ENCODE measurements at regions not wholly inside any gene's neighbourhood (a gene's known extent, or its start where the extent isn't known, plus 50 kb on each side); places are given as distances from the start of the nearest gene placed in this dataset.
"Not testable (repeated sequence)": the region's sequence is repeated elsewhere in the genome, so short reads cannot be mapped to it uniquely, and the experiment has no call there.

DNA sequence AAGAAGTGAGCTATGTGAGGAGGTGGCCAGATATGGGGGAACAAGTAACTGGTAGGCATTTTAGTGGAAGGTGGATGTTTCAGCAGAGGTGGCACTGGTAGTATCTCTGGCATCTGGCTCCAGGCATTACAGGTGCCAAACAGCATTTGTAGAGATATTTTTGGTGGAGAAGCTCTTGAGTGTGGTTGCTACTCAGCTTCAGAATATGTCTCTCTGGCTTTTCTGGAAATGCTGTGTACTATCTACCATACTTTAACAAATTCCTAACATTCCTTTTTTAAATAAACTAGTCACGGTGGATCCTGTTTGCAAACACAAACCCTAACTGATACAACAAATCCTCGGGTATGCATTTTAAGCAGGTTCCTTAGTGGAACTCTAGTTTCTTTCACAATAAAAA, 128.0 kb downstream of the BARX2 start:
- DNase-seq (ENCODE audit: low read depth), result no peak

DNA sequence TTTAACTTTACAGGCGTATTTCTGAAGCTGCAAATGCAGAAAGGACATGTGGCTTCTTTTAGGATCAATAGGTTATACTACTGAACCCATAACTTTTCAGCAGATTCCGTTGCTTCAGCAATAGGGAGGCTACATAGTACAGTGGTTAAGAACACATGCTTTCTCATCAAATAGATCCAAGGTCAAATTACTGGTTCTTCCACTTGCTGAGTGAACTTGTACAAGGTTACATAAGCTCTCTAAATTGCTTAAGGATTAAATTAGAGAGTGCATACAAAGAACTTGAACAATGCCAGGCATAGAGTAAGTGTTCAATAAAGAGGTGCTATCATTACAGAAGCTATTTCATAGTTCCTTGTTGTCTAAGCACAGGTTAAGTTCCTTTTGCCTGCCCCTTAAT, 129.6 kb downstream of the BARX2 start:
- DNase-seq (ENCODE audit: low read depth), result no peak

DNA sequence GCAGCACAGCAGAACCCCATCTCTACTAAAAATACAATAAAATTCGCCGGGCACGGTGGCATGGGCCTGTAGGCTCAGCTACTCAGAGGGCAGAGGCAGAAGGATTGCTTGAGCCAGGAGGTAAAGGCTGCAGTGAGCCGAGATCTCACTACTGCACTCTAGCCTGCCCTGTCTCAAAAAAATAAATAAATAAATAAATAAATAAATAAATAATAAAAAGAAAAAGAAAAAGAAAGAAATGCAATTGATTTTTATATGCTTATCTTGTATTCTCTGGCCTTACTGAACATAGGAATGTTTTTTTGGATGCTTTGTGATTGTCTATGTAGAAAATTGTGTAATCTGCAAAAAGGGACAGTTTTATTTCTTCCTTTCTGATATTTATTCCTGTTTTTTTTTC, 132.5 kb downstream of the BARX2 start:
- DNase-seq (ENCODE audit: low read depth), result no peak

DNA sequence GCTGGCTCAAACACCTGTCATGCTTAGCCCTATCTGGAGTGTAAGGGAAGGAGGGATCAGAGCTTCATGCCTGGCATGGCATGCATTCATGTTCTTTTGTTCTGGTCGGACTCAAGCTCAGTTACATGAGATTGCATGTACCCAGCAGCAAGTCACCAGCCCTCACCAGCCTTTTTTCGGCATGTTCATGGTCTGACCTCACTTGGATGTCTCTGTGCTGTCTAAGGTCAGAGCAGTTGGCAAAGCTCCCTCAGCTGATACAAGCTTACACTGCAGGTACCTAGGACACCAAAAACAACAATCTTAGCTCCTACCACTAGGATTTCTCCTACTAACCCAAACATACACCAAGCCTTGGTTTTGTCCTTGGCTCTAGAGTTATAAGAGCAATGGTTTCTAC, 152.6 kb downstream of the BARX2 start:
- no peak for DNase-seq (ENCODE audit: low read depth)

DNA sequence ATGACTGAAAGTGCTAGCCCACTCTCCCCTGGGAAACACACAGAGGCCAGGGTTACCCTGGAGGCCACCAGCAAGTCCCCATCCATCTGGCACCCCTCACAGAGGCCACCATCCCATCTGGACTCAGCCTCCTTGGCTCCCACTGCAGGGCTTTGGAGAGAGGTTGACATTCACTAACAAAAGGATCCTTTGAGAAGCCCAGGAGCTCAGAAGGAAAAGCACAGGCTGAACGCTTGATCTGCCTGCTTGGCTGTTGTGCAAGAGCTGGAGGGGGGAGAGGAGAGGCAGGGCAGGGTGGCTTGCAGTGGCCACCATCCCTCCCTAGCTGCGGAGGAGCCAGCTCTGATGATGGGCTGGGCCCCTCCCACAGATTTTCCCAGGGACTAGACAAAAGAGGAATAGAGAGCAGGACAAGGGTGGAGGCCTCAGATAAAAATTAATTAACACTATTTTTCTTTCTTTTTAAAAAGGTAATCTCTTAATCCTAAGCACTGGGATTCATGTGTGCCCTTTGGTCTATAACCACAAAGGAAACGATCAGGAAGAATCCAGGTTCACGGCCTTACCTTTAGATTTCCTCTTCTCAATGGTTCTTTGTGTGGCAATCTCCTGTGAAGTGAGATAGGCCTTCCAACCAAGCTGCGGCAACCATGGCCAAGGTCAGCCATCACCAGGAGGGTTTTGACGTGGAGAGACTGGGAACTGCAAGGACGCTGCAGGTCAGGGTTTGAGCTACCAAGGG, 154.7 kb downstream of the BARX2 start:
- no peak for DNase-seq (ENCODE audit: low read depth)

DNA sequence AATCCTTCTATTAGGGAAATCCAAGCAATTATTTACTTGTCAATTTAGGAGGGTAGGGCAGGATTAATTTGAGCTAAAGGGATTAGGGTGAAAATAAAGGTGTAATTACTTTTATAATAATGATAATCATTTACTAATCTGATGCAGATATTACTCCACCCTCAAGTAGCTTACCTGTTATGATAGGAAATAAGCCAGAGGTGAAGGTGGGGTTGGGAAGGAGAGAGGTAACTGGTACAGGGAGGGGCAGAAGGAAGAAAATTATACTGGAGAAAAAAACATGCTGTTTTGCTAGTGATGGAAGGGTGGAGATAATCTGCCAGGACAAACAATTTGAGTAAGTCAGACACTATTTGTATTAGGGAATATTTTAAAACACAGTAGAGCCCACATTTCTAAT, 157.7 kb downstream of the BARX2 start:
- no peak for DNase-seq (ENCODE audit: low read depth)

DNA sequence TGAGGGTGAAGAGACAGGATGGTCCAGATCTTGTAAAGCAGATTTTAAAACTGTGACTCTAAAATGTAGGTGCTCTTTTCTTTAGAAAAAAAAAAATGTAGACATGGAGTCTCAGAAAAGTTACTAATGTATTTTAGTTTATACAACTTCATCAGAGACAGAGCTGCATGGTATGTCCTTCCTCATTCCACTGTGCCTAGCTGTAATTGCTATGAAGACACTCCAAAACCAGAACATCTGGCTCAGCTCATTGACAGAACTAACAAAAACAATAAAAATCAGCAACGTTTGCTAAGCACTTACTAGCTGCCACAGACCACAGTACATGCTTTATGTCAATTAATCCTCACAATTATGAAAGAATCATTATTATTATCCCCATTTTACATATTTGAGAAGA, 160.7 kb downstream of the BARX2 start:
- DNase-seq (ENCODE audit: low read depth), result no peak

DNA sequence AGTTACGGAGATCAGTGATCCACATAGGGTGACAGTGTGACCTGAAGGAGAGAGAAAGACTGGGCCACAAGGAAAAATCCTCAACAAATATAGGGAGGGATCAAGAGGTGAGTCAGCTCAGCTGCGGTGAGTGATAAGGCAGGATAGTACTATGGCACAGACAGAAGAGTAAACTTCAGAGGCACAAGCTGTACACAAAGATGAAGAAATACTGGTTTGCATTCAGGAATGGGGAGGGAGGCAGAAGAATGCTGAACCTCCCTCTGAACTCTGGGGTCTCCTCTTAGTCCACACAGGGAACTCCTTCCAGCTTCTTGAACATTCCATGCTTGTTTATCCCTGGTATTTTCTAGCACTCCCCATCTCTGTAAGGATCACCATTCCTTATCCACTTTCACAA, 162.7 kb downstream of the BARX2 start:
- no peak for DNase-seq (ENCODE audit: low read depth)

DNA sequence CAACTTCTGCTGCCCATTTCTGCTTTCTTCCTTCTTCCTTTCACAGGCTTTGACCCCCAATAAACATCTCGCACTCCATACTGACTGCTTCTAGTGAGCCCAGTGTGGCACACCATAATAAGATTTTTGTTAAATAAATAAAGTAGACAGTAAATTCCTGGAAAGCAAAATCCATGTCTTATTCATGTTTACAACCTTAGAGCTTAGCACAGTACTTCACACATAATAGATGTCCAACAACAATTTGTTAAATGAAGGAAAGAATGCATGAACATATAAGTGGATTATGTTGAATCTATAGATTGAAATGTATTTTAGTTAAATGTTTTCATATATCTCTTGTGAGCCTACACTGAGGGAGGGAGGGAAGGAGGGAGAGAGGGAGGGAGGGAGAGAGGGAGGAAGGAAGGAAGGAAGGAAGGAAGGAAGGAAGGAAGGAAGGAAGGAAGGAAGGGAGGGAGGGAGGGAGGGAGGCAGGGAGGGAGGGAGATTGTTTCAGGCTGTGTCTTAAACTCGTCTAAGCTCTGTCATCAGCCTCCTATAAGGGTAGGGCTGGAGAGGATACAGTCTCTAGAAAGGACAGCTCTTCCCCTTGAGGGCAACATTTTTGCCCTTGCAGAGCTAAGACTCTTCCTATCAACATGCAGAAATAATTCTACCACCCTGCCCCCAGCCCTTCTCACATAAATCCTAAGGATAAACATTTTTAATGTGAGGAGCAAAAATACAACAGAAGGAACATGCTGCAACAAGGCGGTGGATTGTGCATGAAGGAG, 168.1 kb downstream of the BARX2 start:
- DNase-seq (ENCODE audit: low read depth), result no peak

DNA sequence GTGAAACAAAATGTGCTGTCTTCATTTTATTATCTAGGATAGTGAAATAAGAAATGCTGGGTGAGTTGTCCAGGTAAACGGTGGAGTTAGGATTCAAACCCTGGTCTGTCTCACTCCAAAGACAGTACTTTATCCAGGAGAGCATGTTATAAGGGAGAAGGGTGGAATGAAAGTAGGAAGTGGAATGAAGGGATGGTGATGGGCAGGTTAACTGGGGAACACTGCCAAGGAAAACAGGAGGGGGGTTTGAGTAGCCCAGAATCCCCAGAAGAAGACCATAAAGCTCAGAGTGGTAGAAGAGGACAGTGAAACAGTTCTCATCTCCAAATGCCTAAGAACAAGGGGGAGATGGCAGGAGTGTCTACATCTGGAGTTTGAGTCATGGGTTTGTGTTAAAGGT, 169.0 kb downstream of the BARX2 start:
- DNase-seq (ENCODE audit: low read depth), result no peak

DNA sequence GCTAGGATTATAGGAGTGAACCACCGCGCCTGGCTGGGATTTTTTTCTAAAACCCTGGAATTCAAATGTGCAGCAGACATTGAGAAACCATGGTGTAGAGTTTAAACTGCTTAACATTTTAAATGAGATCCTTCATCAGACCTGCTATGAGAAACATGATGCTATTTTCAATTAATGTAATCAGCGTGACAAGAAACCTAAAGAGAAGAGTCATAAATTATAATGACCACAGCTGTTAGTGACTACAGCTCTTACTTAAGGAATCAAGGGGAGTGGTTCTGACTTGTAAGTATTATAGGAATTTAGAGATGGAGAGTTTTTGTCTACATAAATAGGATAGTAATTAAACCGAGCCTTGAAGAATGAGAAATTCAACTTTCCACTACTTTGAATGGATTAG, 170.6 kb downstream of the BARX2 start:
- no peak for DNase-seq (ENCODE audit: low read depth)

DNA sequence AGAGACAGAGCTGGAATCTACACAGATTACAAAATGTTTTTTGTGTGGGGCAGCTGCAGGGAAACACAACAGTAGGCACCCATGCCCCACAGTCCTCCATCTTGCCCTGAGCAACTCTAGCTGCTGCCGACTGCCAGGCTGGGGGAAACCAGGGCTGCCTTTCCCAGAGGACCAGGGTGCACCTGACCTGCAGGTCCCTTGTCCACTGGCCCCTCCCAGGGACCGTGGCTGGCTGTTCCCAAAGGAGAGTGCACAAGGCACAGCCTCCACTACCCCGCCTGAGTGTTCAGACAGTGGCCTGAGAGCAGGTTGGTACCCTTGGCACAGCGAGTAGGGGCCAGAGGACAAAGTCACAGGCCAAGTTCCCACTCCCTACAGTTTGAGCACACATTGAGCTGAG, 181.8 kb downstream of the BARX2 start:
- no peak for DNase-seq (ENCODE audit: low read depth)

DNA sequence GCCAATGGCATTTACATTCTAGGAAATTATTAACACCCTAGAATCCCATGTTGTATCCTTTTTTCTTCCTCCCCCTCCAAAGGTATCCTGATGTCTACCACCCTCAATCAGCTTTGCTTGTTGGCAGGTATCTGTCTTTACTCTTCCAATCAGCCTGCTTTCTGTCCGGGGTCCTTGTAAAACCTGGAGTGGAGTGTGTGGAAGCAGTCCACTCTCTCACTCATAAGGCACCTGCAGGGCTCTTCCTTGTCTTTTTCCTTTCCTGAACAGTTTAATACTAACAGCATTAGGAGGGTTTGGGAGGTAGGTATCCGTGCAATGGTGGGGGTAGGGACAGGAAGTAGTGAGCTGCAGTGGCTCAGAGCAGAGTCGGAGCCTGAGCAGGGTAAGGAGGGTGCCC, 193.4 kb downstream of the BARX2 start:
- no peak for DNase-seq (ENCODE audit: low read depth)

DNA sequence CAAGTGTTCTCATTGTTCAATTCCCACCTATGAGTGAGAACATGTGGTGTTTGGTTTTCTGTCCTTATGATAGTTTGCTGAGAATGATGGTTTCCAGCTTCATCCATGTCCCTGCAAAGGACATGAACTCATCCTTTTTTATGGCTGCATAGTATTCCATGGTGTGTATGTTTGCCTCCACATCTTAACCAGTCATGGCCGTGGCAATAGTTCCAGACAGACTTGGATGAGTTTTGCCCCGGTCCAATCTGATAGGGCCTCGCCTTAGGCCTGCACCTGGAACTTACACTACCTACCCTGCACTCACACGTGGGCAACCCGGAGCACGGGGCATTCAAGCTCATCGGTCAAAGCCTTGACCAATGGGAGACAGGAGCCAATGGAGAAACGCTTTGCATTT, 197.0 kb downstream of the BARX2 start:
- DNase-seq (ENCODE audit: low read depth), result not testable (repeated sequence)

DNA sequence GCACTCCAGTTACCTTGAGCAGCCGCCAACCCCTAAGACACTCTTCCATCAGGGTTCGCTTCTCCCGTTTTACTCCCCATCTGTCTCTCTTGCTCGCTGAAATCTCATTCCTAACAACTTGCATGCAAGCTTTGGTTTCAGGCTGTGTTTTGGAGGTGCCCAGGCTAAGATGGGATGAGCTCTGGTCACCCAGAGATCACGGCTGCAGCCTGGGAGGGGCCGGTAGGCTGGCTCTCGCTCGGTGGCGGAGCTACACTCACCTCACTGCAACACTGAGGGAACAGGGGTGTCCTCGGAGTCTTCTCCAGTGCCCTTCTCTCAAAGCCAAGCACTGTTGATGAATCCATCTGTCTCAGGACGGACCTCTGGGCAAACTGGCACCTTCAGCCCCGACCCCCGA, 197.5 kb downstream of the BARX2 start:
- DNase-seq (ENCODE audit: low read depth), result no peak

DNA sequence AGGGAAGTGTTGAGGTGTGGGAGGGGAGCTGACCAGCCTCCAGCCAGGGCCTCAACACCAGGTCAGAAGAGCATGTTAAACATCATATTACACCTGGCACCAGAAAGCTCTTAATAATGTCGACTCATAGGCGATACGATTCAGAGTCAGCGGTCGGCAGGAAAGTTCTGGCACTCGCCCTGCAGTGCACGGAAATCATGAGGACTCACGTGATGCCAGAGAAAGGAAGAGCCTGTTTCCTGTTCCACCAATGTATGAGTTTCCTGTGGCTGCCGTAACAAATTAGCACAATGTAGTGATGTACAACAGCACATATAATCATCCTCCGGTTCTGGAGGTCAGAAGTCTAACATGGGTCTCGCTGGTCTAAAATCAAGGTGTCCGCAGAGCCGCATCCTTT, 198.8 kb downstream of the BARX2 start:
- DNase-seq (ENCODE audit: low read depth), result no peak

DNA sequence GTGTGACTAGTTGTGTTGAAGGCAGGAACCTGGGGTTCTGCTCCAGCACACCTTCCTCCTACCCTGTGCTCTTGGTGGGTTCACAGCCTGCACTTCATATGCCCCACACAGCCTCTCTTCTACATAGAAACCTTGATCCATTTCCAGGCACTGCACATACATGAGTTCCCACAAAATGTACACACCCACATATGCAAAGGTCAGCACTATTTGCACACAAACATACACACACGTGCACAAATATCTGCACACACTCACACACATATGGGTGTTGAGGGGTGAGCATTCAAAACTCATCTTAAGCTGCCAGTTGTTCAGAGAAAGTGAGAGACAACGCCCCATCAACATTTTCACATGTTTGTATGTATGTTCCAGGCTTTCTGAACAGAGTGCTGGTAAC, 201.0 kb downstream of the BARX2 start:
- DNase-seq (ENCODE audit: low read depth), result no peak

DNA sequence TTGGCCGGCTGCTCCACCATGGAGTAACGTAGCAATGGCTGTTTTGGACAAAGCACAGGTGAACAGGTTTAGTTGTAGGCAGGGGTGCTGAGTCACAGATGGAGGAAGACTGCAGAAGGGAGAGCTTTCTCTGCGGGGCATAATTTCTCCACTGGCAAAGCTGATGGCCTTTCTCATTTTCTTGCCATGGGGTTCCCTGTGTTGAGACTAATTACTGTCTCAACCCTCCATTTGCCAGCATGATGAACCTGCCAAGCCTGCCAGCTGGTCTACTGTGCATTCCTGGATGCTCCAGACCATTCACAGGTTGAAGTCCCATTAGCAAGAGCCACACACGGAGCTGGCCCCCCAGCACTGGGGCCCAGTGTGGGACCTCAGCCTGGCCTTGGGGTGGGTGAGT, 202.4 kb downstream of the BARX2 start:
- no peak for DNase-seq (ENCODE audit: low read depth)

DNA sequence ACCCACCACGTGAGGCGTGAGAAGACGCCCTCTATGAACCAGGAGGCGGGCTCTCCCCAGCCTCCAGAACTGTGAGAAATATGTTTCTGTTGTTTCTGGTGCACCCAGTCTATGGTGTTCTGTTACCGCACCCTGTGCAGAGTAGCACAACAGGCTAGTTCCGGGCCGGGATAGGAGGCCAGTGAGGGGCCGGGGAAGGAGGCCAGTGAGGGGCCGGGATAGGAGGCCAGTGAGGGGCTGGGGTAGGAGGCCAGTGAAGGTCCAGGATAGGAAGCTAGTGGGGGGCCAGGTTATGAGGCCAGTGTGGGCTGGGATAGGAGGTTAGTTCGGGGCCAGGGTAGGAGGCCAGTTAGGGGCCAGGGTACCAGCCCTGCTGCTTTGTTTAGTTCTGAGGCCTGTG, 204.6 kb downstream of the BARX2 start:
- no peak for DNase-seq (ENCODE audit: low read depth)

DNA sequence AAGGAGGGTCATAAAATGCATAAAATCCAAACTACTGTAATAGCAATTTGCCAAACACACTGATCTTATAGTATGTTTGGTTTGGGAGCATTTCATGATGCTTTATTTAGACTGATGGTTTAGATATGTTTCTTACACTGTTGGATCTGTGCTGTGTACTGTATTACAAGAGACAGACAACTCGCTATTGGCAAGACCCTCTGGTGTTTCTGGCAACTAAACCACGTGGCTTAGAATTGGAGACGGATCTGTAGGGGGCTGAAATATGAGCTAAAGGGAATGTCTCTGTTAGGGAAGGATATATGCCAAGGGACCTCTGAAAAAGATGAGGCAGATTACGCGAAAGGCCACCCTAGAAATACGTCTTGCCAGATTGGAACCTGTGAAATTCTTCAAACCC, 208.7 kb downstream of the BARX2 start:
- DNase-seq (ENCODE audit: low read depth), result no peak

DNA sequence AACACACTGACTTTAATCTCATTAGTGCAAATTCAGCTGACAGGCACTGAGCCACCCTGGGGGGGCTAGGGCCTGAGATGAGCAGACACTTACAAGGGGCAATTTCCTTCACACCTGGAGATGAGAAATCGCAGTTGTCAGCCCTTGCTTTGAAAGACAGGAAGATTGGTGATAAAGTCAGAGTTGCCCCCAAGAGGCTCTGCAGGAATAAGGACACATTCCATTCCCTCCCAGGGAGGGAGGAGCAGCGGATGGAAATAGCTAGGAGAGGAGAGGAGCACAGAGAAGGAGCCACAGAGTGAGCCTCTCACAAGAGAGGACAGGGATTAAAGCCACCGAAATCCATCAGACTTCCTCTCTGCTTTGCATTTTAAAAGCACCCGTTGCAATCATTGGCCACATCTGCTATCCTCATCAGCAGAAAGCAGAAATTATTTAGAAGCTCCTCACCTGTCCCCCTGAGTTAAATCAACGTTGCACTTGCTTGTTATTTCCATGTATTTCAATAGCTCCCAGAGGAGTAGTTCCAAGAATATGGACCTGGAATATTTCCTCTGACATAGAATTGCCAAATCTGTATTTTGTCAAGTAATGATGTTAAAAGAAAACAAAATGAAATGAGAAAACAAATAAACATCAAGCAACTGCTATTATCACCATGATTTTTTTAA, 213.7 kb downstream of the BARX2 start:
- no peak for DNase-seq (ENCODE audit: low read depth)

DNA sequence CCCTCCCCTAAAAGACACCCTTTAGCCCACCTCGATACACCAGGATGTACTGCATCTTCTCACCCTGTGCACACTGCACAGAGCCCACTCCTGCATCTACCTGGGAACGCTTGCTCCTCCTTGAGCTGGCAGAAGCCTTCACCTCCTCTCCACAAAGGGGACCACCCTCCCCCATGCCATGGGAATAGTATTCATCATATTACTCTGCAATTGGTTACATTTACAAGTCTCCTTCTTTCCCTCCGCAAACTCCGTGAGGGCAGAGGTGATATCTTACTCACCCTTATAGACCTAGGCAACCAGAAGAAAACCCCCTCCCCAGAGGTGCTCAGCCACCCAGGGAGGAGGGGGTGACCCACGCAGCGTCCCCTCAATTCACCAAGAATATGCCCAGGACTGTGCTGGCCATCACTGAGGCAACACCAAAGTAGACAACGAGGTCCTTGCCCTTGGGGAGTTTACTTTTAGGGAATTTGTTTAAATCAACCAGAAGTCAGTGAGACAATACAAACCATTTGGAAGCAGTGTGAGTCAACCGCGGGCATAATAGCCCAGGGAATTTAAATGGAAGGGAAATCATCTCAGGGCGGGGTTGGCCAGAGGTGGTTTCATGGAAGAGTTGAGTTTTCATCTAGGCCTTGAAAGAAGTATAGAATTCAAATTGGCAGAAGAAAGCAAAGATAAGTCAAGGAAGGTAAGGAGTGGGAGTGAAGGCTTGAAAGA, 214.5 kb downstream of the BARX2 start:
- DNase-seq (ENCODE audit: low read depth), result no peak
